Esophagus squamous epithelium (tissue), 5 donors: ENCODE measurements at regions not wholly inside any gene's neighbourhood (a gene's known extent, or its start where the extent isn't known, plus 50 kb on each side); places are given as distances from the start of the nearest gene placed in this dataset.

ENCODE experiments used
- DNase-seq: peaks from one replicate; lab custom pipeline; 2025; lab: John Stamatoyannopoulos, UW
- H3K27ac ChIP-seq, 4 donors: fragments of 200-600 bp; sonication (generic); one replicate each; pipeline ENCODE4 v1.5.1; 2016 to 2019; ENCODE audit warnings: mild to moderate bottlenecking in 1 of 4
- H3K27me3 ChIP-seq, 4 donors: fragments of 200-600 bp; sonication (generic); 1 replicate in 3 of 4; 2 replicates in 1 of 4; pipeline versions ENCODE4 v1.5.1 to v1.6.0; 2017 to 2021; ENCODE audit warnings: antibody characterized with exemption in 1 of 4
- H3K36me3 ChIP-seq, 3 donors: fragments of 200-600 bp; sonication (generic); one replicate each; pipeline ENCODE4 v1.5.1; 2016 to 2019
- H3K4me1 ChIP-seq, 3 donors: fragments of 200-600 bp; sonication (generic); one replicate each; pipeline ENCODE4 v1.5.1; 2017 to 2019
- H3K4me3 ChIP-seq, 4 donors: fragments of 200-600 bp; sonication (generic); 1 replicate in 3 of 4; 2 replicates in 1 of 4; pipeline ENCODE4 v1.5.1; 2016 to 2019; ENCODE audit warnings: mild to moderate bottlenecking in 2 of 4, moderate library complexity in 1 of 4
- H3K9me3 ChIP-seq, 3 donors: fragments of 200-600 bp; sonication (generic); one replicate each; pipeline ENCODE4 v1.5.1; 2016 to 2019
- CTCF ChIP-seq, 6 experiments: fragments of 450-650 bp in 4 of 6; fragments of 200-600 bp in 2 of 6; sonication (generic) in 2 of 6; IDR thresholded peaks; one replicate each; pipeline ENCODE4 v1.5.1; 2016 to 2019; ENCODE audit warnings: antibody characterized with exemption in 6 of 6, mild to moderate bottlenecking in 4 of 6, moderate library complexity in 4 of 6
- POLR2A ChIP-seq, 4 donors: fragments of 450-650 bp; IDR thresholded peaks; one replicate each; pipeline ENCODE4 v1.6.1; 2017; ENCODE audit warnings: antibody characterized with exemption in 4 of 4, mild to moderate bottlenecking in 4 of 4, moderate library complexity in 3 of 4
- WGBS, 2 donors: methylation state at CpG; one replicate each; pipeline ENCODE4 v1.1.5; 2018; 5-methylcytosine and 5-hydroxymethylcytosine counted together
- intact Hi-C: fragments of 100-400 bp; cut with DNase I; formaldehyde crosslinking; loops from one replicate; pipeline ENCODE4 v1.15.0; 2022
- donor health status: DM: yes; HTN: yes; CAD: no.

- Histone ChIP-seq H3K27ac (no peak overlapping the region), H3K9me3 (no peaks in the 10 kb centered on the region), H3K27me3 (no peaks in the 10 kb centered on the region), H3K4me1 (peaks cover 0 to 17% (median 3%) of the 10 kb centered on the region in 3 donors), H3K4me3 (no peak overlapping the region), H3K36me3 (no peaks in the 10 kb centered on the region)
- DNase-seq, result no peak
- intact Hi-C loops, result no loop called here
- 6 to 21% methylated on average over 1 of the region's 1 CpG for WGBS, 2 donors
- TF ChIP-seq CTCF (IDR thresholded peaks at IDR 0.05), result no peak
- no peak for TF ChIP-seq POLR2A (IDR thresholded peaks at IDR 0.05)
These were observed 413.6 kb upstream of the MEIS1 start for GRCh38 chr2:66021296-66021695.

GRCh38 chr2:66017763-66018162 is 417.2 kb upstream of the MEIS1 start:
- Histone ChIP-seq H3K4me3 (no peak overlapping the region), H3K9me3 (no peaks in the 10 kb centered on the region), H3K36me3 (no peaks in the 10 kb centered on the region), H3K27me3 (no peaks in the 10 kb centered on the region), H3K27ac (no peak overlapping the region), H3K4me1 (peaks cover 0 to 4% (median 0%) of the 10 kb centered on the region in 3 donors)
- intact Hi-C loops, result no loop called here
- 82 to 88% methylated on average over 2 of the region's 2 CpGs for WGBS, 2 donors
- no peak for DNase-seq
- TF ChIP-seq POLR2A (IDR thresholded peaks at IDR 0.05) (no peak), CTCF (IDR thresholded peaks at IDR 0.05) (no peak)

GRCh38 chr2:66014450-66014849 is 420.5 kb upstream of the MEIS1 start:
- intact Hi-C loops, result no loop called here
- no peaks in the 10 kb centered on the region for H3K36me3 ChIP-seq
- H3K9me3 ChIP-seq, result no peaks in the 10 kb centered on the region
- TF ChIP-seq CTCF (IDR thresholded peaks at IDR 0.05) (no peak), POLR2A (IDR thresholded peaks at IDR 0.05) (no peak)
- no peak overlapping the region for H3K27ac ChIP-seq
- 91 to 92% methylated on average over 6 of the region's 6 CpGs for WGBS, 2 donors
- H3K27me3 ChIP-seq, result no peaks in the 10 kb centered on the region
- H3K4me3 ChIP-seq, result no peak overlapping the region
- DNase-seq, result no peak
- no peaks in the 10 kb centered on the region for H3K4me1 ChIP-seq

GRCh38 chr2:66013456-66013855 is 421.5 kb upstream of the MEIS1 start:
- intact Hi-C loops, result no loop called here
- DNase-seq, result no peak
- H3K4me1 ChIP-seq, result no peaks in the 10 kb centered on the region
- H3K36me3 ChIP-seq, result no peaks in the 10 kb centered on the region
- TF ChIP-seq POLR2A (IDR thresholded peaks at IDR 0.05) (no peak), CTCF (IDR thresholded peaks at IDR 0.05) (peak in 2 of 6 experiments; percentile 4 to 51)
- H3K4me3 ChIP-seq, result no peak overlapping the region
- H3K9me3 ChIP-seq, result no peaks in the 10 kb centered on the region
- no peaks in the 10 kb centered on the region for H3K27me3 ChIP-seq
- H3K27ac ChIP-seq, result no peak overlapping the region

GRCh38 chr2:66003931-66004330 is 431.0 kb upstream of the MEIS1 start:
- H3K27ac ChIP-seq, result no peak overlapping the region
- DNase-seq, result no peak
- no peaks in the 10 kb centered on the region for H3K36me3 ChIP-seq
- H3K4me3 ChIP-seq, result no peak overlapping the region
- no peaks in the 10 kb centered on the region for H3K9me3 ChIP-seq
- intact Hi-C loops, result no loop called here
- TF ChIP-seq POLR2A (IDR thresholded peaks at IDR 0.05) (no peak), CTCF (IDR thresholded peaks at IDR 0.05) (no peak)
- H3K27me3 ChIP-seq, result no peaks in the 10 kb centered on the region
- H3K4me1 ChIP-seq, result no peaks in the 10 kb centered on the region
